Smooth muscle cell (in vitro differentiated cells): ENCODE measurements at regions not wholly inside any gene's neighbourhood (a gene's known extent, or its start where the extent isn't known, plus 50 kb on each side); places are given as distances from the start of the nearest gene placed in this dataset.

ENCODE experiments used
- DNase-seq: peaks from one replicate; lab custom pipeline; 2025; ENCODE audit not compliant: unreplicated experiment; lab: John Stamatoyannopoulos, UW
- H2AFZ ChIP-seq: fragments of 200-600 bp; sonication (generic); 2 replicates; pipeline ENCODE4 v1.6.0; 2016; ENCODE audit warnings: antibody characterized with exemption, low read depth, mild to moderate bottlenecking
- H3F3A ChIP-seq: fragments of 200-600 bp; sonication (generic); 2 replicates; pipeline ENCODE4 v1.6.0; 2017; ENCODE audit warnings: antibody characterized with exemption, low read depth
- H3K27ac ChIP-seq: fragments of 200-600 bp; sonication (generic); 2 replicates; pipeline ENCODE4 v1.5.1; 2016; ENCODE audit warnings: low read depth, mild to moderate bottlenecking
- H3K27me3 ChIP-seq: fragments of 200-600 bp; sonication (generic); 2 replicates; pipeline ENCODE4 v1.6.1; 2016; ENCODE audit warnings: low read depth, mild to moderate bottlenecking
- H3K36me3 ChIP-seq: fragments of 200-600 bp; sonication (generic); 2 replicates; pipeline ENCODE4 v1.5.1; 2016; ENCODE audit warnings: low read depth
- H3K4me1 ChIP-seq: fragments of 200-600 bp; sonication (generic); 2 replicates; pipeline ENCODE4 v1.5.1; 2016; ENCODE audit warnings: low read depth
- H3K4me2 ChIP-seq: fragments of 200-600 bp; sonication (generic); 2 replicates; pipeline ENCODE4 v1.6.0; 2016; ENCODE audit warnings: mild to moderate bottlenecking
- H3K4me3 ChIP-seq: fragments of 200-600 bp; sonication (generic); 2 replicates; pipeline ENCODE4 v1.5.1; 2016; ENCODE audit warnings: mild to moderate bottlenecking
- H3K79me2 ChIP-seq: fragments of 200-600 bp; sonication (generic); 2 replicates; pipeline ENCODE4 v1.6.0; 2016; ENCODE audit warnings: low read depth, mild to moderate bottlenecking
- H3K9ac ChIP-seq: fragments of 200-600 bp; sonication (generic); 2 replicates; pipeline ENCODE4 v1.6.0; 2016; ENCODE audit warnings: low read depth
- H3K9me3 ChIP-seq: fragments of 200-600 bp; sonication (generic); replicated peaks from 2 replicates; pipeline ENCODE4 v1.5.1; 2016; ENCODE audit warnings: low read depth
- H4K20me1 ChIP-seq: fragments of 200-600 bp; sonication (generic); 2 replicates; pipeline ENCODE4 v1.6.0; 2016; ENCODE audit warnings: low read depth
- WGBS: methylation state at CpG from one replicate; pipeline ENCODE4 v1.1.7; 2016; ENCODE audit warnings: low lambda C conversion rate; 5-methylcytosine and 5-hydroxymethylcytosine counted together
- TF ChIP-seq, protein P1 (sequence below): fragments of 200-600 bp; sonication (generic); IDR thresholded peaks from 2 replicates; pipeline ENCODE4 v1.5.1; 2017; ENCODE audit warnings: borderline replicate concordance, mild to moderate bottlenecking, antibody characterized with exemption; ENCODE audit not compliant: insufficient read depth, poor library complexity, severe bottlenecking

DNA sequence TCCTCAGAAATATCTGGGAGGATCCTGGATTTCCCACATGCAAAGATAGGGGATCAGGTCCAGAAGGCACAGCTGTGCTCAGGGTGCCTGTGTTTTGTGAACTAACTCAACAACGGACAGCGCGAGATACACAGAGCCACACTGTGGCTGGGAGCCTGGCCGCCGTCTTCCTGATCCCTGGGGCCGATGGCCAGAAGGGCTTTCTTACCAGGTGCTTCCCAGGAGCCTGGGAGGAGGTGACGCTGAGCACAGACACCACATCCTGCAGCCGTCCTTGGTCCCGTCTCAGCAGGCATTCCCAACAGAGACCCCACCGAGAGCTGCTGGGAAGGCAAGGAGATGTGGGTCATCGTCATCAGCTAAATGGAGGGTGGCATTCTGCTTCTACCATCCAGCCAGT is 144.6 kb upstream of the AFDN start:
- Histone ChIP-seq H3K9me3 (no peaks in the 10 kb centered on the region), H3K27ac (no peak overlapping the region), H2AFZ (no peak overlapping the region), H3K79me2 (no peaks in the 10 kb centered on the region), H4K20me1 (no peaks in the 10 kb centered on the region), H3F3A (no peaks in the 10 kb centered on the region), H3K27me3 (no peaks in the 10 kb centered on the region), H3K36me3 (no peaks in the 10 kb centered on the region), H3K4me3 (no peak overlapping the region), H3K4me2 (no peak overlapping the region), H3K4me1 (peaks cover 14% of the 10 kb centered on the region), H3K9ac (no peak overlapping the region)
- TF ChIP-seq, protein P1, sequence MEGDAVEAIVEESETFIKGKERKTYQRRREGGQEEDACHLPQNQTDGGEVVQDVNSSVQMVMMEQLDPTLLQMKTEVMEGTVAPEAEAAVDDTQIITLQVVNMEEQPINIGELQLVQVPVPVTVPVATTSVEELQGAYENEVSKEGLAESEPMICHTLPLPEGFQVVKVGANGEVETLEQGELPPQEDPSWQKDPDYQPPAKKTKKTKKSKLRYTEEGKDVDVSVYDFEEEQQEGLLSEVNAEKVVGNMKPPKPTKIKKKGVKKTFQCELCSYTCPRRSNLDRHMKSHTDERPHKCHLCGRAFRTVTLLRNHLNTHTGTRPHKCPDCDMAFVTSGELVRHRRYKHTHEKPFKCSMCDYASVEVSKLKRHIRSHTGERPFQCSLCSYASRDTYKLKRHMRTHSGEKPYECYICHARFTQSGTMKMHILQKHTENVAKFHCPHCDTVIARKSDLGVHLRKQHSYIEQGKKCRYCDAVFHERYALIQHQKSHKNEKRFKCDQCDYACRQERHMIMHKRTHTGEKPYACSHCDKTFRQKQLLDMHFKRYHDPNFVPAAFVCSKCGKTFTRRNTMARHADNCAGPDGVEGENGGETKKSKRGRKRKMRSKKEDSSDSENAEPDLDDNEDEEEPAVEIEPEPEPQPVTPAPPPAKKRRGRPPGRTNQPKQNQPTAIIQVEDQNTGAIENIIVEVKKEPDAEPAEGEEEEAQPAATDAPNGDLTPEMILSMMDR: no peak
- DNase-seq: no peak
- 92% methylated on average over 11 of the region's 11 CpGs for WGBS

DNA sequence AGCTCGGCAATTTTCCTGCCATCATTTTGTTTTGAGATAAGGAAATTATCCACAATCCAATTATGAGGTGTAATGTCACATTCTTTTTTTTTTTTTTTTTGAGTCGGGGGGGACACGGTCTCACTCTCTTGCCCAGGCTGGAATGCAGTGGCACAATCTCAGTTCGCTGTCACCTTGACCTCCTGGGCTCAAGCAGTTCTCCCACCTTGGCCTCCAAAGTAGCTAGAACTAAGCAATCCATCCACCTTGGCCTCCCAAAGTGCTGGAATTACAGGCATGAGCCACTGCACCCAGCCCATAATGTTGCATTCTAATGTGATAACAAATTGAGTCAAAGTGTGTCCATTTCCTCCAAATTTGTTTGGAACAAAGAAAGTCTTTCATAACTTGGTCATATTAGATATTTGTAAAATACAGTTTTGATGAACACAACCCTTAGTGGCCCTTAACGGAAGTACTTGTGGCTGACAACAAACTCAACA is 144.1 kb upstream of the AFDN start:
- H3K27ac ChIP-seq: no peak overlapping the region
- peaks cover 9% of the 10 kb centered on the region for H3K4me1 ChIP-seq
- no peaks in the 10 kb centered on the region for H3F3A ChIP-seq
- no peak overlapping the region for H3K9ac ChIP-seq
- no peak overlapping the region for H3K4me3 ChIP-seq
- no peaks in the 10 kb centered on the region for H3K79me2 ChIP-seq
- TF ChIP-seq, protein P1: no peak
- H3K9me3 ChIP-seq: no peaks in the 10 kb centered on the region
- H4K20me1 ChIP-seq: no peaks in the 10 kb centered on the region
- H3K36me3 ChIP-seq: no peaks in the 10 kb centered on the region
- DNase-seq: no peak
- H2AFZ ChIP-seq: no peak overlapping the region
- no peak overlapping the region for H3K4me2 ChIP-seq
- H3K27me3 ChIP-seq: no peaks in the 10 kb centered on the region
- 90% methylated on average over 5 of the region's 5 CpGs for WGBS

DNA sequence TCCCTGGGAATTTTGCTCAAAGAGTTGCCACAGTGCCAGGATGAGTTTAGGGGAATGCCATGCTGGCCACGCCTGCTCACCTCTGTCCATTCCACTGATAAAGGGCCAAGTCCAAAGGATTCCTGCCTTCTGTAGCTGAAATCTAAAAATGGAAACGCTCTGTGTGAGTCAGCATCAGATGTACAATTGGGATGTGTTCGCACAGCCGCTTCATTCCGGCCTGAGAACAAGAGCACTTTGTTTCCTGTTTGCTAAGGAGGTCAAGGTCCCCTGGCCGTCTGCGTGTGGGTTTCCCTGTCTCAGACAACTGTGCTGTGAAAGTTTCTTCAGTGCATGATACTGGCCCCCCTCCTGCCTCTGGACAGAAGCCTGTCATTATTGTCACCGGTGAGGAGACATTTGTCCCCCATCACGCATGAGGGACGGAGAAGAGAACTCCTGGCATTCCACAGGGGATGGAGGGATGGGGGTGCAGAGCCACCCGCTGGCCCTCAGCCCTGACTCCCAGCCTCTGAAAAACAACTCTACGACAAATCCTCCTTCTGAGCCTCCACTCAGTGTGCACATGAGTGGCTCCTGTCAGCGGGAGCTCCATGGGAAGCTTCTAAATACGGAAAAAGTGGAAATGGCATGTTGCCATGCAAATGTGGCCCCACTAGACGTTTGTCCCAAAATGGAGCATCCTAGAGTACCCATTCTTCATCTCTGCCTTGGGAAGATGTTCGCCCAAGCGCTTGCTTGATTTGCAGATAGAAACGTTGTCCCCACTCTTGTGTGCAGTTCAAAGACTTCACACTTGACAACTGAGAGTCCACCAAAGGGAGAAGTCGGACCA is 143.5 kb upstream of the AFDN start:
- no peak overlapping the region for H3K4me3 ChIP-seq
- H3K36me3 ChIP-seq: no peaks in the 10 kb centered on the region
- WGBS: 61% methylated on average over 19 of the region's 19 CpGs
- no peaks in the 10 kb centered on the region for H3K79me2 ChIP-seq
- DNase-seq: no peak
- H3K27ac ChIP-seq: no peak overlapping the region
- H3F3A ChIP-seq: no peaks in the 10 kb centered on the region
- TF ChIP-seq, protein P1: no peak
- no peak overlapping the region for H3K9ac ChIP-seq
- no peaks in the 10 kb centered on the region for H3K9me3 ChIP-seq
- no peak overlapping the region for H2AFZ ChIP-seq
- H3K27me3 ChIP-seq: no peaks in the 10 kb centered on the region
- H3K4me1 ChIP-seq: peaks cover 5% of the 10 kb centered on the region
- no peaks in the 10 kb centered on the region for H4K20me1 ChIP-seq
- peak overlapping the region; percentile 25 for H3K4me2 ChIP-seq
